GM21786 (cell line): ENCODE measurements at regions not wholly inside any gene's neighbourhood (a gene's known extent, or its start where the extent isn't known, plus 50 kb on each side); places are given as distances from the start of the nearest gene placed in this dataset.
"Not testable (repeated sequence)": the region's sequence is repeated elsewhere in the genome, so short reads cannot be mapped to it uniquely, and the experiment has no call there.

ENCODE experiments used
- ATAC-seq: cut with Tn5 transposase; IDR thresholded peaks from one replicate; pipeline ENCODE4 v1.9.1; 2021; ENCODE audit not compliant: unreplicated experiment

DNA sequence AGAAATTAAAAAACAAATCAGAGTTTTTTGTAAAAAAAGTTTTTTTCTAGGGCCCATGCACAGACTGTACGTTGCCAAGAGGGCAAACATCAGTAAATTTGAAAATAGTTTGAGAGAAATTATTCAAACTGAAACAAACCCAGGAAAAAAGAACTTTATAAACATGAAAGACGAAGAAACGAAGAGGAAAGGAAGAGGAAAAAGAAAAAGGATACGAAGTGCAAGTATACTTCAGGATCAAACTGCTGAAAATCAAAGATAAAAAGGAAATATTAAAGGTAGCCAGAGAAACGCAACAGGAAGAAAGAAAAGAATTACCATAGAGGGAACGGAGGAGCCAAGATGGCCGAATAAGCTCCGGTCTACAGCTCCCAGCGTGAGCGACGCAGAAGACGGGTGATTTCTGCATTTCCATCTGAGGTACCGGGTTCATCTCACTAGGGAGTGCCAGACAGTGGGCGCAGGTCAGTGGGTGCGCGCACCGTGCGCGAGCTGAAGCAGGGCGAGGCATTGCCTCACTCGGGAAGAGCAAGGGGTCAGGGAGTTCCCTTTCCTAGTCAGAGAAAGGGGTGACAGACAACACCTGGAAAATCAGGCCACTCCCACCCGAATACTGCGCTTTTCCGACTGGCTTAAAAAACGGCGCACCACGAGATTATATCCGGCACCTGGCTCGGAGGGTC is 94.4 kb upstream of the GAS1 start:
- not testable (repeated sequence) for ATAC-seq

DNA sequence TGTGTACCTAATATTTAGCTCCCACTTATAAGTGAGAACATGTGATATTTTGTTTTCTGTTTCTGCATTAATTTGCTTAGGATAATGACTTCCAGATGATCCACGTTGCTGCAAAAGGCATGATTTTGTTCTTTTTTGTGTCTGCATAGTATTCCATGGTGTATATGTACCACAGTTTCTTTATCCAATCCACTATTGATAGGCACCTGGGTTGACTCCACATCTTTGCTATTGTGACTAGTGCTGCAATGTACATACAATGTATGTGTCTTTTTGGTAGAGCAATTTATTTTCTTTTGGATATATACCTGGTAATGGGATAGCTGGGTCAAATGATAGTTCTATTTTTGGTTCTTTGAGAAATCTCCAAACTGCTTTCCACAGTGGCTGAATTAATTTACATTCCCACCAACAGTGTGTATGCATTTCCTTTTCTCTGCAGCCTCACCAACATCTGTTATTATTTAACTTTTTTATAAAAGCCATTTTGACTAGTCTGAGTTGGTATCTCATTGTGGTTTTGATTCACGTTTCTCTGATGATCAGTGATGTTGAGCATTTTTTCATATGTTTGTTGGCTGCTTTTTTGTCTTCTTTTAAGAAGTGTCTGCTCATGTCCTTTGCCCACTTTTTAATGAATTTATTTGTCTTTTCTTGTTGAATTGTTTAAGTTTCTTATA is 102.8 kb upstream of the GAS1 start:
- ATAC-seq = not testable (repeated sequence)

DNA sequence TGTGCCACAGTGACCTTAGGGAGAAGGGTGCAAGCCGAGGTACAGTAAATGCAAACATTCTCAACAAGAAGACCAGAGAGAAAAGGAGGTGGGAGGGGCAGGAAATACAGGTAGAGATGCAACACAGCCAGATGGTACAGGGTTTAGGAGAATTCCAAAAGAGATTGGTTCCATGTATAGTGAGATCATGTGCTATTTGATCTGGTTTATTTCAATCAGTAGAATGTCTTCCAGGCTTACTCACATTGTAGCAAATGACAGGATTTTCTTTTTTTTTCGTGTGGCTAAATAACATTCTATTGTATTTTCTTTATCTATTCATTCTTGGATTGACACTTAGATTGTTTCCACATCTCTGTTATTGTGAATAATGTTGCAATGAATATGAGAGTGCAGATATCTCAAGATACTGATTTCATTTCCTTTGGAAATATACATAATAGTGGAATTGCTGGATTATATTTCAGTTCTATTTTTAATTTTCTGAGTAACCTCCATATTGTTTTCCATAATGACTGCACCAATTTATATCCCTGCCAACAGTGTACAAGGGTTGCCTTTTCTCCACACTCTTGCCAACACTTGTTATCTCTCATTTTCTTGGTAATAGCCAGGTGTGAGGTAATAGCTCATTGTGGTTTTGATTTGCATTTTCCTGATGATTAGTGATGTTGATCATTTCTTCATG is 107.8 kb upstream of the GAS1 start:
- no peak for ATAC-seq

DNA sequence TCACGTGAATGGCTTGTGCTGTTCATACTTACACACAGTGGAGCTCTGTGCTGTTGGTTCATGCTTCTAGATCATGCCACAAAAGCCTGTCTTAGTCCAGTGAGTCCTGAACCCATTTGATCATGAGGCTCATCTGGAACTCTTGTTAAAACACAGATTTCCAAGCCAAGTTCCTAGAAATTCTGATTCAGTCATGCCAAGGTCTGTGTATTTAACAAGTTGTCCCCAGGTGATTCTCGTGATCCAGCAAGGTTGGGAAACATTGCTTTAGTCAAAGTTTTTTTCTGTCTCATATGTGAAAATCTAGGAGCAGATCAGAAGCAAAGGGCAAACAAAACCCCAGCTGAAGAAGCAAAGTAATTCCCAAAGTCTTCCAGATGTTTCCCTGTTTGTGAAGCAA is 112.5 kb upstream of the GAS1 start:
- no peak for ATAC-seq

DNA sequence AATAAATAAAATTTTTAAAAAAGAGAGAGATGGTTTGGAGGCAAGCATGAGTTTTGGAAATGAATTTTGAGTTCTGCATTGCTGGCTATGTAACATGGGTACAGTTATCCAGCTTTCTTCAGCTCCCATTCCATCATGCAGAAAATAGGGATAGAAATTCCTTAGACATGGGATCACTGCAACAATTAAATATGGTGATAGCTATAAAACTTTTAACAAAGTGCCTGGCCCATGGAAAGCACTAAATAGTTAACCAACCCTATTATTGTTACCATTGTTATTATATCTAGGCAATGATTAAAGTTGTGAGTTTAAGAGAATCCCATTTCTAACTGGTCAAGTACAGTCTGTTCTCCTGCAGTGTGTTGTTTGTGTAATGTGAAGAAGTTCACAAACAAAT is 115.4 kb upstream of the GAS1 start:
- no peak for ATAC-seq

DNA sequence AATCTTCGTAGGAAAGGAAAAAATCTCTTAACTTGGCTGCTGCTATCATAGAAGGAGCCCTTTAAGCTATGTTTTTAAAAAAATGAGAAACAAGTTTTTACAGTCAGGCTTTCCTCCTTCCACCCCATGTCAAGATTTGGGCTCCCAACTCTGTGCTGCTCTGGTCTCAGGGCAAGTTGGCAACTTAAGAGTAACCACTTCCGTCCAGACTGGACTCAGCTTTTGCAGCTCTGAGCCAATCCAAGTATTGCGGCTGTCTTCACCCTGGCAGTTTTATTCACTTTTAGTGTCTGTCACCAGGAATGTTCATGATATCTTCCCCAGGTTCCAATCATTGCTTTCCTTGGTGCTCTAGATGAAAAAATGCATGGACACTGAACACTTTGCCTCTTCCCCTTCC is 115.9 kb upstream of the GAS1 start:
- ATAC-seq = no peak

DNA sequence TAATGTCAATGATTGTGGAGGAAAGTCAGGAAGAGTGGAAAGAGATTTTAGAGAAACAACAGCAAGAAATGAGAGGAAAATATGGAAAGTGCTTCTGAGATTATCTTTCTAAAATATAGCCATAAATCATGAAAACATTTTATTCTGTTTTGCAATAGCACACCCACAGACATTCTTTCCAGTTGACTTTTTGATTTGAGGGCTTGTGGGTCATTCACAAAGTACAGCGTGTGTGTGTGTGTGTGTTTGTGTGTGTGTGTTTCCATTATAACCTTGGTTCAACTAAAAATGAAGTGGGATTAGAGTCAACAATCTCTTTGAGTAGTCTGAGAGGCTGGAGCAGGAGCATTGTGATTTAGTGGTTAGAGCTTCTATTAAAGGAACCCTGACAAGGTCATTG is 116.6 kb upstream of the GAS1 start:
- no peak for ATAC-seq

DNA sequence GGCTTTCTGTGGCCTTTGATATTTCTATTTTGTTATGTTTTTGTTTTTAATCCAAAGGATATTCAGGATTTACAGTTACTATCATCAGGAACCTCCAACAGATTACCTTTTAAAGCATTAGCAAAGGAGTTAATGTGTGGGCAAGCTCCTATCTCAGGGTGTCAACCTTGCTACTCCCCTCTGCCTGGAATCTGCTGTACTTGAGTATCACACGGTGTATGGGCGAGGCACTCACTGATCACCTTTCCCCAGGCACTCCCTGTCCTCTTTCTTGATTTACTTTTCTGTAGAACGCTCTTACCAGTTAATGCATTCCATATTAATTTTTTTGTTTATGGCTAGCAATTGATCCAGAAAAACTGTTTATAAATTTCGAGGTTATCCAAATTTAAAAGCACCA is 117.0 kb upstream of the GAS1 start:
- ATAC-seq = no peak

DNA sequence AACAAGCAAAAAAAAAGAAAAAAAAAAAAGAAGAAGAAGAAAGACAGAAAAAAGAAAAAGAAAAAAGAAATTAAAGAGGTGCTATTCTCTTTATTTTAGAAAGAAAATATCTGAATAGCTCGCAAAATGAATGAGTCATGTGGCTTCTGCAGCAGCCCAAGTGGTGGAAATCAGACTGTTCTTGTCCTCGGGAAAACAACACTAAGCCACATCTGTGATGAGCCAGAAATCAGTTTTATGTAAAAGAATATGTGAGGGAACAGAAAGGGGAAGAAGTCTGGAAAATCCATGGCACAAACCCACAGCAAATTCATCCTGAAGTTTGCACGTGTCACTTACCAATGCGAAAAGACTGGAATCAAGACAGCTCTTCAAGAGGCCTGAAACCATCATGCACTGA is 118.7 kb upstream of the GAS1 start:
- ATAC-seq = no peak

DNA sequence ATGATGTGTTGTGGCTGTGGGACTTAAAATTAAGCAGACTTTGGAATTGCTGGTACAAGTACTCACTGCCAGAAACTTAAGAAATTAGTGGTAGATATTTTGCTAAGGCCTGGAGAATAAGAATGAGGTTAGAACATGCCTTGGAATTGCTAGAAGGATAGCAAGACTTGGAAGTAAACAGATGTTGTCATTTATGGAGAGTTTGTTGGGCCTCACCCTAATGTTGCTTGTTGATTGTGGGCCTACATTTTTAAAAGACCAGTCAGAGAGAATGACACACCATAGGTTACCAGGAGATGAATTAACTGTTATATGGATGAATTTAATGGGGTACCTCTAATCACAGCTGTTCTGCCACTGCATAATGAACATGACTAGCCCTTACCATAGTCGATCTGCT is 120.1 kb upstream of the GAS1 start:
- ATAC-seq = no peak

DNA sequence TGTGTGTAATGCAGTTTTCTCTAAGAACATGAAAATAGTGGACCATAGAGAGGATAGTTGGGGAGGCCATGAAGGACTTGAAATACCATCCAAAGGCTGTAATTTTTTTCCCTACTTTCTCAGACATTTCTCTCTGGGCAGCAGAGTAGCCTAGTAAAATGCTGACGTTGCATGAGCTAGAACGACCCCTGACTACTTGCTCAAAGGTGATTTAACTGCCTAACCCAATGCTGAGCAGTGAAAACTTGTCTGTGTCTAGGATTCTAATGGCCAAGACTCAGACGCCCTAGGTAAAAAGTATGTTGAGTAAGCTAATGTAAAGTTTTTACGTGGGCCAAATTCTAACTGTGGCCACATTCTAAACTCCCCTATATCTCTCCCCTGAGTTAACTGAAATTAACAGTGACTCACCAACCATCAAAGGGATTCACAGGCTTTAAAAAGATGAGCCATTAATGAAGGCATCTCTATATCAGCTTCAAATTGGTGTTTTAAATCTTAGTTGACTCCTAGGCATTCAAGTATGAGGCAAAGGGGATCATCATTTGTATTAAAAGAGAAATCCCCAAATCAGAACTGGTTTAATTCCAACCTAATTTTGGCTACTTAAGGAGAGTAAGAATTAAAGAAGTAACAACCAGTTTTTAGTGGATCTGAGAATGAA is 121.0 kb upstream of the GAS1 start:
- no peak for ATAC-seq

DNA sequence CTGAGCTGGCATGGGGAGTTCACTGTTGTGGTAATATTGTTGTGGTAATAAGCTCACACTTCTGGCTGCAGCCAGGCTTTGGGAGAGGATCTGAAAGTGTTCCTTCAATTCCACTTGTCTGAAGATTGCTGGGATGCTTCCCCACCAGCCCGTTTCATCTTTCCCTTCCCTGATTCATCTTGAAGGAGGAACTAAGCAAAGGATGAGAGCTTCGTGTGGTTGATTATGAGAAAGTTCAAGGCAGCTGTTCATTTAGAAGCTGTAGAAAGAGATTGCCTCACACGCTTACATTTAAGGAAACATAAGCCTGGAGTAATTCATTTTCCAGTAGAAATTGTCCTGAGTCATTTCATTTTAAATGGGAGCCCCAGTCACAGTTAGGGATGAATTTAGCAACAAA is 122.4 kb upstream of the GAS1 start:
- no peak for ATAC-seq

DNA sequence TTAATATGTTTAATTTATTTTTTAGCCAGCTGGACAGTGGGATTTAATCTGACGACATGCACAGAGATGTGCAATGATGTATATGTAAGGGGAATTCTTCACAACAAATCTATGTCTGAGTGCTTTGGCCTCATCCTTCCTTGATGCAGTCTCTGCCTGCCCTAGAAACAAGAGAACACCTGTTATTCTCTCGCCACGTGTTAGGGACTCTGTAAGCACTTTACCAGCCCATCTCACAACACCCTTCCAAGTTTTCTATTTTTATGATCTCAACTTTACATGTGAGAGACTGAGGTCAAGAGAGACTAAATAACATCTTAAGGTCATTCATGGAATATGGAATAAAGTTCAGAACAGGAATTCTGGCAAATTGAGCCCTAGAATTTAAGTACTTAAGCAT is 123.0 kb upstream of the GAS1 start:
- ATAC-seq = no peak

DNA sequence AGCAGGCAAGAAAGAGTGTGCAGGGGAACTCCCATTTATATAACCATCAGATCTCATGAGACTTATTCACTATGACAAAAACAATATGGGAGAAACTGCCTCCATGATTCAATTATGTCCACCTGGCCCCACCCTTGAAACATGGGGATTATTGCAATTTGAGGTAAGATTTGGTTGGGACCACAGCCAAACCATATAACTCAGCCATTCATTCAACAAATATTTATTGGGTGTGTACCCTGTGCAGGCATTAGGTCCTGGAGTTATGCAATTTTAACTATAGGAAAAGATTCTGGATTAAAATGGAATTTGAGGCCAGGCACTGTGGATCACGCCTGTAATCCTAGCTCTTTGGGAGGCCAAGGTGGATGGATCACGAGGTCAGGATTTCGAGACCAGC is 124.2 kb upstream of the GAS1 start:
- ATAC-seq = no peak

DNA sequence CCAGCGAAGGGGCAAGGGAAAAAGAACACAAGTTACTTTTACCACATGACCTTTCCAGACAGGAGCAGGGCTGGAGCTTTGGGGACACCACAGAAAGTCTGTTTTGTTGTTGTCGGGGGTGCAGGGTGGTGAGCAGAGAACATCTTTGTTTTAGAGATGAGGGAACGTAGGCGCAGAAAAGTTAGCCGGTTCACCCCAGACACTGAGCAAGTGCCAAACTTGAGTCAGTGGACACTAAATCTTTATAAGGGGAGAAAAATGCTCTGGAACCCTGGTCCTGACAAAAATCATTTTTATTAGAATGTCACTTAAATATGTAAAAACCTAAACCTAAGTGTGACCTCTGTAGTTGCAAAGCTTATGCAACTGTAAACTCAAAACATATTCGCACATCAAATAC is 126.4 kb upstream of the GAS1 start:
- ATAC-seq = no peak

DNA sequence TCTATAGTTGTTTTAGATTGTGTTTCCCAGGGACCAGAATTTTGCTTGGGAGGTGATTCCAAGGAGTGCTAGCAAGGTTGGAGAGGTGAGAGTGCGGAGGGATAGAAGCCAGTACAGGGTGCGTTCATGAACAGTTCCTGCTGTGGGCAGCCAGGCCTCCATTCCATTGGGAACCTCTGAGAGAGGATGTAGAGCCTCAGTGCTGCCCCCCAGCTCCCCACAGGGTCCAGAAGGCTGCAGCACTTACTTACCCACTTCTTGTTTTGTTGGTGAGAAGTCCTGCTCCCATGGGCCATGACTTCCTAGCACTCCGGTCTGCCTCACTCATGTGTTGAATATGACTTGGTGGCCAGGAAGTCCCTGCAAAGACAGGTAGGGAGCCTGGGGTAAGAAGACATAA is 128.2 kb upstream of the GAS1 start:
- ATAC-seq = no peak

DNA sequence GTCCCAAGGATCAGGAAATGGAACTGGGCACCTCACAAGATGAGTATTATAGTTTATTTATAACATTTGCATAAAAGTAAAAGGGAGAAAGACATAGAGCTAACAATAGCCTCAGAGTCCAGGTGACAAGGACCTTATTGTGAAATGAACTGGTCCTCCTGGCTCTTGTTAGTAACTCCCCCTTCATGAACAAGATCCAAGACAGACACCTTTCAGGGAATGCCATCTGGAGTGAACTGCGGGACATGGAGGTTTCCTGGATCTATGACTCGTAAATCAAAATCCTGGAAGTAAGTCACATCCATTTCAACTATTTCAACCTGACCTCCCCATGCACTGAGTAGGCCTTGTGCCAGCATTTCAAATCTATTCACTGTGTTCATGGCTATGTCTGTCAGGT is 129.5 kb upstream of the GAS1 start:
- no peak for ATAC-seq

DNA sequence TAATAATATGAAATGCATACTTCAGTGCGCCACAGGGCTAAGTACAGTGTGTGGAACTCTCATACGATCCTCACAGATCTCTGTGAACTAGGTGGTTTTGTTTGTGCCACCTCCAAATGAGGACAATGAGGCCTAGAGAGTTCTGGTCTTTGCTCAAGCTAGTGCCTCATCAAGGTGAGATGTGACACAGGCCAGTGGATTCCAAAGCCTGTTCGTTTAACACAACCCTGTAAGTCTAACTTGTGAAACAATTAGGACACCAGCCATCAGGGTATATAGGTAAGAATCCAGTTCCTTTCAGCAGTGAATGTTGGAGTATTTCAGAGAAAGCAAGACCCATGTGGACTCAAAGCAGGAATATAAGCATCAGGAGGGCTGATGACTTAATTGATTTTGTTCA is 130.7 kb upstream of the GAS1 start:
- no peak for ATAC-seq

DNA sequence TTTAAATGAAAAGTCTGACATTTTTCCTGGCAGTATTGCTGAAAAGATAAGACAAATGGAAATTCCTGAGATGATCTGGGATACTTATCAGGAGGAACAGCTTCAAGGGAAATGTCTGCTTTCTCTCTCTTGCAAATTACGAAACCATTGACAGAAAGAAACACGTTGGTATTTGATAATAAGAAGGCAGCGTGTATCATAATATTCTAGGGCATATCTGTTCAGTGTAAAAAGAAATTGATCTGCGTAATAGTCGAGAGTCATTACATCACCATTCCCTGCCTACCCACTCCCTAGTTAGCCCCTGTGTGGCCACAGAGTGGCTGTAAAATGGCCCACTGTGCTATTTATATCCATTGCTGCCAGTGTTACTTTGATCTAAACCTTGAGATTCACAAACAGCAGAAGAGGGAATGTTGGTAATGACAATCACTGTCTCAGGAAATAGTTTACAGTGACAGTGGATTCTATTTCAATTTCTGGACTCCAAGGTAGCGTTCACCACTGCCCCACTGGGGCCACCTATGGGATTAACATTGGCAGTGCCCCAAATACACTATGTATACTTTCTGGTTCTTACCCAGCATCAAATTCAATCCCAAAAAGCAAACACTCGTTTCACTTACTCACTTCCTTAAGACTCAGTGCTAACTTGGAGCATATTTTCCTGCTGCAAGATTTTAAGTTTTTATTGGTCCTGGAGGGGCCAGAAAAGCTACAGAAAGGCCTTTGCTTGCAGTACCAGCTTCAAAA is 133.4 kb upstream of the GAS1 start:
- ATAC-seq = no peak

DNA sequence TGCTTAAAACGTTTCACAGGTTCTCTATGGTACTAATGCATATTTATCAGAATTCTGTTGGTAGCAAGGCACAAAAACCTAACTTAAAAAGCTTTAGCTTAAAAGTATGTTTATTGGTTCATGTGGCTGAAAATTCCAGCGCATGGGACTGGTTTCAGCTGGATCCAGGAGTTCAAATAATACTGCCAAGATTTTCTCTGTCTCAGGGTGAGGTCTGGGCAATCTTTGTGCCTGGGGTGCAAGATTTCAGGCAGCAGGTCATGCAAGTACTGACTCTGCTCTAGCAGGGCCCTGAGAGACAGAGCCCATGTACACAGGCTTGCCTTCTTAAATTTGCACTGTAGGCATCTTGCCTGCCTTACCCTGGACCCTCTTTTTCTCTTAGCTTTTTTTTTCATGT is 134.2 kb upstream of the GAS1 start:
- no peak for ATAC-seq

DNA sequence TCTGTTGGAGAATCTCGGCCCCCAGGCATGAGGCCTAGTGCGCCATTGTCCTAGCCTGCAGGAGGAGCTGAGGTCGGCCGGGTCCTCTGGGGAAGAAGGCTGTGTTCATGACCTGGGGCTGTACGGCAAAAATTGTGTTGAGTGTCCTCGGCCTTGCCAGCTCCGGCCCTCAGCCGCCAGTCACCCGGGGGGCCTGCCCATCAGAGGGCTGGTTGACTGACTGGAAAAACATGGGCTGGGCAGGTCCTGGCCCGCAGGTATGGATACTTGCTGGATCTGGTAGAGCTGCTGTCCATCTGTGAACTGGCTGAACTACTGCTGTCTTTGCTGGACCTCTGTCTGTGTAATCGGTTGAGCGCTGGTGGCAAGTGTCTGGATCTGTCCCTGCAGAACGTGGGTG is 136.7 kb upstream of the GAS1 start:
- no peak for ATAC-seq
